HPDE6-E6E7 (cell line): ENCODE measurements at regions not wholly inside any gene's neighbourhood (a gene's known extent, or its start where the extent isn't known, plus 50 kb on each side); places are given as distances from the start of the nearest gene placed in this dataset.
A peak's percentile ranks its signal among the peaks of the same experiment; 100 is the strongest.

Experiments
- DNase-seq: peaks from one replicate; pipeline ENCODE4 v3.0.0; 2011; ENCODE audit warnings: missing footprints; ENCODE audit errors: extremely low spot score

GRCh38 chr6:68391953-68392352 is 243.1 kb upstream of the ADGRB3 start:
- no peak for DNase-seq

GRCh38 chr6:68372991-68373390 is 262.1 kb upstream of the ADGRB3 start:
- DNase-seq, result no peak

GRCh38 chr6:68368845-68369244 is 266.2 kb upstream of the ADGRB3 start:
- DNase-seq, result no peak

- DNase-seq, result no peak
Observed at GRCh38 chr6:68364271-68364805, 270.7 kb upstream of the ADGRB3 start.

- peak; percentile 55 for DNase-seq
Observed at GRCh38 chr6:68343901-68344300, 291.2 kb upstream of the ADGRB3 start.

- DNase-seq, result no peak
Observed at GRCh38 chr6:68342286-68342685, 292.8 kb upstream of the ADGRB3 start.

- no peak for DNase-seq
Observed at GRCh38 chr6:68339488-68340131, 295.5 kb upstream of the ADGRB3 start.

- DNase-seq, result no peak
Observed at GRCh38 chr6:68333442-68333841, 301.6 kb upstream of the ADGRB3 start.

- DNase-seq, result no peak
Observed at GRCh38 chr6:68328156-68328555, 306.9 kb upstream of the ADGRB3 start.

- no peak for DNase-seq
Observed at GRCh38 chr6:68326762-68327161, 308.3 kb upstream of the ADGRB3 start.

- DNase-seq, result no peak
Observed at GRCh38 chr6:68317366-68317765, 317.7 kb upstream of the ADGRB3 start.

- no peak for DNase-seq
Observed at GRCh38 chr6:68313911-68314310, 321.2 kb upstream of the ADGRB3 start.

- no peak for DNase-seq
Observed at GRCh38 chr6:68307301-68307700, 327.8 kb upstream of the ADGRB3 start.

- DNase-seq, result no peak
Observed at GRCh38 chr6:68296126-68296525, 339.0 kb upstream of the ADGRB3 start.

- DNase-seq, result no peak
Observed at GRCh38 chr6:68282646-68283045, 352.4 kb upstream of the ADGRB3 start.

- no peak for DNase-seq
Observed at GRCh38 chr6:68279793-68280557, 355.1 kb upstream of the ADGRB3 start.

- DNase-seq, result no peak
Observed at GRCh38 chr6:68273297-68273696, 361.8 kb upstream of the ADGRB3 start.

- DNase-seq, result no peak
Observed at GRCh38 chr6:68256391-68256790, 378.7 kb upstream of the ADGRB3 start.

GRCh38 chr6:68252632-68253031 is 382.4 kb upstream of the ADGRB3 start:
- no peak for DNase-seq

- no peak for DNase-seq
Observed at GRCh38 chr6:68247782-68248181, 387.3 kb upstream of the ADGRB3 start.

- no peak for DNase-seq
Observed at GRCh38 chr6:68240726-68241125, 394.4 kb upstream of the ADGRB3 start.

- DNase-seq, result no peak
Observed at GRCh38 chr6:68239034-68239433, 396.0 kb upstream of the ADGRB3 start.

- peak; percentile 16 for DNase-seq
Observed at GRCh38 chr6:68238097-68238601, 396.9 kb upstream of the ADGRB3 start.
